ENCODE measurements at regions not wholly inside any gene's neighbourhood (a gene's known extent, or its start where the extent isn't known, plus 50 kb on each side); places are given as distances from the start of the nearest gene placed in this dataset.

DNA sequence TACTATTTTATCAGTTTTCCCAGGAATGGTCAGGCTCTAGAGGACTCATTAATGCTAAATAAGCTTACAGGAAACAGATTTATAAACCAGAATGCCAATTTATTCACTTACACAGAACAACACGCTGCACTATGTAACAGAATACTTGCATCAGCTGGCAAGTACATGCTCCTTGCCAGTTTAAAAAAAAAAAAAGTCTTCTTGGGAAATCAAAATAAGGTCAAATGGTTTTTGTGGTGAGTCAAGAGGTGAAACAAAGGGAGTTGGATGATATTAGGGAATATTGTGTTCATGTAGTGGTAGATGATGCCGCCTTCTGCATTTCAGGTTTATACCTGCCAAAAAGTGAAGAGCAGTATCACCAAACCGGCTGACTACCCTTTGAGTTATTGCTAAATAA, 1322.1 kb upstream of the ZEB2 start:
- CTCF ChIA-PET = no interaction called here
- ATAC-seq (ENCODE audit: low read depth) = no peak
- POLR2A ChIA-PET = no interaction called here
- intact Hi-C loops (cut with micrococcal nuclease) = no loop called here
- Mint-ChIP-seq H3K9me3 (no peaks in the 10 kb centered on the region), H3K36me3 (ENCODE audit: low read depth) (no peaks in the 10 kb centered on the region), H3K27me3 (no peaks in the 10 kb centered on the region), H3K4me3 (no peak overlapping the region), H3K27ac (no peak overlapping the region), H3K4me1 (peaks cover 10% of the 10 kb centered on the region)
- TF ChIP-seq, protein P1, sequence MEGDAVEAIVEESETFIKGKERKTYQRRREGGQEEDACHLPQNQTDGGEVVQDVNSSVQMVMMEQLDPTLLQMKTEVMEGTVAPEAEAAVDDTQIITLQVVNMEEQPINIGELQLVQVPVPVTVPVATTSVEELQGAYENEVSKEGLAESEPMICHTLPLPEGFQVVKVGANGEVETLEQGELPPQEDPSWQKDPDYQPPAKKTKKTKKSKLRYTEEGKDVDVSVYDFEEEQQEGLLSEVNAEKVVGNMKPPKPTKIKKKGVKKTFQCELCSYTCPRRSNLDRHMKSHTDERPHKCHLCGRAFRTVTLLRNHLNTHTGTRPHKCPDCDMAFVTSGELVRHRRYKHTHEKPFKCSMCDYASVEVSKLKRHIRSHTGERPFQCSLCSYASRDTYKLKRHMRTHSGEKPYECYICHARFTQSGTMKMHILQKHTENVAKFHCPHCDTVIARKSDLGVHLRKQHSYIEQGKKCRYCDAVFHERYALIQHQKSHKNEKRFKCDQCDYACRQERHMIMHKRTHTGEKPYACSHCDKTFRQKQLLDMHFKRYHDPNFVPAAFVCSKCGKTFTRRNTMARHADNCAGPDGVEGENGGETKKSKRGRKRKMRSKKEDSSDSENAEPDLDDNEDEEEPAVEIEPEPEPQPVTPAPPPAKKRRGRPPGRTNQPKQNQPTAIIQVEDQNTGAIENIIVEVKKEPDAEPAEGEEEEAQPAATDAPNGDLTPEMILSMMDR (IDR thresholded peaks at IDR 0.05) = no peak
- no peak for DNase-seq

DNA sequence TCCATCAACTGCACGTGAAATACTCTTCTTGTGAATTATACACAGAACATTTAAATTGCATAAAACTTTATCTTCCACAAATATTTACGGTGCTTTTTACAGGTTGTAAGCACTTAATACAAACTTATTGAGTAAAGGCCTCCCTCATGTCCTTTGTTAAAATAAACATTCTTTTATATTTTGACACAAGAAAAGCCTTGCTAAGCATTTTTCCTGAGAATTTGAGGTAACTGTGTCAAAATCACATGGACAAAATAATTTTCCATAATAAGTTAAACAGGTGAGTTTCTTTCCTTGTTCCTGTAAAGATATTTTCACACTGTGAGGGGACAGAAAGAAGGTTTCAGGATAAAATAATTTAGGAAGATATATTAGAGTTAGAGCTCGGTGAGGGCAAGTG, 1317.1 kb upstream of the ZEB2 start:
- DNase-seq (no peak), ATAC-seq (ENCODE audit: low read depth) (no peak)
- TF ChIP-seq, protein P1 (IDR thresholded peaks at IDR 0.05) = no peak
- Mint-ChIP-seq H3K27me3 (no peaks in the 10 kb centered on the region), H3K9me3 (no peaks in the 10 kb centered on the region), H3K4me1 (no peaks in the 10 kb centered on the region), H3K36me3 (ENCODE audit: low read depth) (no peaks in the 10 kb centered on the region), H3K27ac (no peak overlapping the region), H3K4me3 (no peak overlapping the region)
- ChIA-PET CTCF (no interaction called here), POLR2A (no interaction called here)
- intact Hi-C loops (cut with micrococcal nuclease) = no loop called here

DNA sequence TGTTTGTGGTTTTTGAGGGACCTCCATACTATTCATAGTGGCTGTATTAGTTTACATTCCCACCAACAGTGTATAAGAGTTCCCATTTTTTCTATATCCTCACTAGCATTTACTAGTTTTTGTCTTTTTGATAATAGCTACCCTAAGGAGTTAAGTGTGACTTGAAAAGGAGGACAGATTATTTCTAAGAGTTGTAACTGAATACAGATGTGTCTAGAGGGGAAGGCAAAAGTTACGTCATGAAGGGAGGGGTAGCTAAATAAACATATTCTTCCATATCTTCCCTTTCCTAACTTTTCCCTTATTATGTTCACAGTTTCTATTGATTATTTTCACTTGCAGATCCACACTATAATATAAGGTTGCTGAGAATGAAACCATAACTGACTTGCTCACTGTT, 1315.7 kb upstream of the ZEB2 start:
- DNase-seq = no peak
- H3K4me1 Mint-ChIP-seq = no peaks in the 10 kb centered on the region
- no peaks in the 10 kb centered on the region for H3K36me3 Mint-ChIP-seq (ENCODE audit: low read depth)
- no peaks in the 10 kb centered on the region for H3K9me3 Mint-ChIP-seq
- TF ChIP-seq, protein P1 (IDR thresholded peaks at IDR 0.05) = no peak
- intact Hi-C loops (cut with micrococcal nuclease) = no loop called here
- POLR2A ChIA-PET = no interaction called here
- ATAC-seq (ENCODE audit: low read depth) = no peak
- CTCF ChIA-PET = no interaction called here
- no peaks in the 10 kb centered on the region for H3K27me3 Mint-ChIP-seq
- H3K4me3 Mint-ChIP-seq = no peak overlapping the region
- H3K27ac Mint-ChIP-seq = no peak overlapping the region

DNA sequence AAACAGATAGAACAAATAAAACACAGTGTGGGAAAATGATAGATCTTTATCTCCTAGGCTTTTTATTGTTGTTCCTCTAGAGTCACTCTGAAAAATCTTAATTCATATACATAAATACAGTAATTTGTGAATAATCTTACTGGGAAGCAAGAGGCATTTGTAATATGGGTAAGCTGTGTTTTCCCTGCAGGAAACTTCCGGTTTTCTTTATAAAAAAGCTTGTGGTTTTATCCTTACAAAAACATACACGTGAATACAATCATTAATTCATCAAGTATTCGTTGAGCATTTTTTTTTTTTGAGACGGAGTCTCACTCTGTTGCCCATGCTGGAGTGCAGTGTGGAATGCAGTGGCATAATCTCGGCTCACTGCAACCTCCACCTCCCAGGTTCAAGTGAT, 1312.8 kb upstream of the ZEB2 start:
- H3K27me3 Mint-ChIP-seq = peaks cover 4% of the 10 kb centered on the region
- ChIA-PET CTCF (no interaction called here), POLR2A (no interaction called here)
- H3K4me3 Mint-ChIP-seq = no peak overlapping the region
- H3K27ac Mint-ChIP-seq = no peak overlapping the region
- H3K36me3 Mint-ChIP-seq (ENCODE audit: low read depth) = no peaks in the 10 kb centered on the region
- no peaks in the 10 kb centered on the region for H3K9me3 Mint-ChIP-seq
- no peak for DNase-seq
- no peak for ATAC-seq (ENCODE audit: low read depth)
- TF ChIP-seq, protein P1 (IDR thresholded peaks at IDR 0.05) = no peak
- no peaks in the 10 kb centered on the region for H3K4me1 Mint-ChIP-seq
- intact Hi-C loops (cut with micrococcal nuclease) = no loop called here

DNA sequence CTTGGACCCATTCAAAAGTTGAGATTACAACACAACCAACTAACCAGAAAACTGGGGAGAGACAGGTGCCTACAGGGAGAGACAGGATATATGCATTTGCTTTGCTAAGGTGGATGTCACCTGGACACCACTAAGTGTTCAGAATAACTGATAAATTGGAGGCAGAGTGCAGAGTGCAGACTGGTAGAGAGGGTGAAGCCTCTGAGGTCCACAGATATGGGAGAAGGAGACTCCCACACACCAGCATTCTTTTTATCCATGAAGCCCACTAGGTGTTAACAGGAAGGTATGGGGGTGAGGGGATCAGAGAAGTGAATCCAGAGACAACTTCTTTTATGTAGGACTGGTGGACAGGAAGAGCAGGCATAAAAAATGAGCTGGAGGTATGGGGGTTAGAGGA, 1310.0 kb upstream of the ZEB2 start:
- Mint-ChIP-seq H3K36me3 (ENCODE audit: low read depth) (no peaks in the 10 kb centered on the region), H3K9me3 (no peaks in the 10 kb centered on the region), H3K4me1 (no peaks in the 10 kb centered on the region), H3K27ac (no peak overlapping the region), H3K4me3 (no peak overlapping the region), H3K27me3 (peaks cover 4% of the 10 kb centered on the region)
- DNase-seq (no peak), ATAC-seq (ENCODE audit: low read depth) (no peak)
- TF ChIP-seq, protein P1 (IDR thresholded peaks at IDR 0.05) = no peak
- intact Hi-C loops (cut with micrococcal nuclease) = no loop called here
- ChIA-PET CTCF (no interaction called here), POLR2A (no interaction called here)
